8988T (cell line): ENCODE measurements at regions not wholly inside any gene's neighbourhood (a gene's known extent, or its start where the extent isn't known, plus 50 kb on each side); places are given as distances from the start of the nearest gene placed in this dataset.
"Not testable (repeated sequence)": the region's sequence is repeated elsewhere in the genome, so short reads cannot be mapped to it uniquely, and the experiment has no call there.

ENCODE experiments used
- DNase-seq: peaks from one replicate; pipeline ENCODE4 v3.0.0; 2011

GRCh38 chr10:57113545-57113944 lies 752.5 kb upstream of the ZWINT start:
- DNase-seq = no peak

DNA sequence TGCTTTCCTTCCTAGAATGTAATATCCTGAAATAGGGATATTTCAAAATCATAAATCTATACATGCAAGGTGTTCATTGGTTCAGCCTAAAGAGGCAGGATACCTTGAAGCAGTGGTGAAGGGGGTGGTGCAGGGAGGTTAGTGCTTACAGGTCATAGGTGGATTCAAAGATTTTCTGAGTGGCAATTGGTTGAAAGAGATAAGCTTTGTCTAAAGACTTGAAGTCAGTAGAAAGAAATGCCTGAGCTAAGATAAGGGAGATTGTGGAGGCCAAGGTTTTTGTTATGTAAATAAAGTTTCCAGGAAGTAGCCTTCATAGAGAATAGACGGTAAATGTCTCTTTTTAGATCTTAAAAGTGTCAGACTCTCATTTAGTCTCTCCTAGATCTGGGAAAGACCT lies 741.2 kb upstream of the ZWINT start:
- DNase-seq = no peak

DNA sequence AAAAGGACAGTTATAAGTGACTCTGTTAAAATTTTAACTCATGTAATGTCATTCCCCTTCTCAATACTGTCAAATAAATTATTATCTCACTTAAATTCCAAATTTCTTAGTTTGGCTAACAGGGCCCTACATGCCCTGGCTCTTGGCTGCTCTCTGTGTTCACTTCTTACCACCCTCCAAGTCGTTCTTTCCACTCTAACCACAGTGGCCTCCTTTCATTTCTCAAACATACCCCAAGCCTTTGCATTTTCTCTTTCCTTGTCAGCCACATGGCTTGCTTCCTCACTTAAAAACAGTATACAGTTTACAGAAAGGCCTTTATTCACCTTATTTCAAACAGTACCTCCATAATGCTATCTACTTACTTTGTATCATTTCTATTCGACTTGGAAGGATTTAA lies 737.1 kb upstream of the ZWINT start:
- DNase-seq = no peak

DNA sequence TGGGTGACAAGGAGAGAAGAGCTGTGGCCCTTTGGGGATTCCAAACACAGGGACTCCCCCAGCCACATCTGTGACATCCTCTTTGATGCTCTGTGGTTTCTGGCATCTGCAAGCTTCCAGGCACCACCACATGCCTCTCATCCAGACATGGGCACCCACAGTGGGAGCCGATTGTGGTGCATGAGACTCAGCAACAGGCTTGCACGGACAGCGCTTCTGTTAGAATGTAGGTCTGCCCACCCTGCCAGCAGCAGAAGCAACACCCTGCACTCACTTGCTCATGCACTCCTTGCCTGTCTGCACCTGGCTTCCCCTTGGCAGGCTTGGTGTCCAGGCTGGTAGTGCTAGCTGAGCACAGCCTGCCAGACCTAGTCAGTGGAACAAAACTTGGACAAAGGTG lies 735.0 kb upstream of the ZWINT start:
- no peak for DNase-seq

DNA sequence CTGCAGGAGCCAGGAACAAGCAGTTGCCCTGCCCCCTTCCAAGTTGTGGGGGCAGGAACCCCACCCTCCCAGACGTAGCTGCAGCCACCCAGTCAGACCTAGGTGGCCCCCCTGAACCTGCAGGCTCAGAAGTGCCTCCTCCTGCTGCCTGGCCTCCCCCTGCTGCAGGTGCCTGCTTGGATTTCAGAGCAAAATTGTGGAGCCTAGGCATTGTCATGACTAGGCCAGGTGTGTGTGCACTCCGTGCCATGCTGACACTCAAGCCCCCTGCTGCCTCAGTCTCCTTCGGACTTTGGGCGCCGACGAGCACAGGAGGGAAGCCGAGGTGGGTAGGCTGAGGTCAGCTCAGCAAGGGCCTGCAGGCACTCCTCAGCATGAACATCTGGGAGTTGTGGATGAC lies 733.9 kb upstream of the ZWINT start:
- no peak for DNase-seq

GRCh38 chr10:57094083-57094482 lies 733.0 kb upstream of the ZWINT start:
- DNase-seq = no peak

- DNase-seq = no peak
Observed at GRCh38 chr10:57053530-57053929, 692.5 kb upstream of the ZWINT start.

DNA sequence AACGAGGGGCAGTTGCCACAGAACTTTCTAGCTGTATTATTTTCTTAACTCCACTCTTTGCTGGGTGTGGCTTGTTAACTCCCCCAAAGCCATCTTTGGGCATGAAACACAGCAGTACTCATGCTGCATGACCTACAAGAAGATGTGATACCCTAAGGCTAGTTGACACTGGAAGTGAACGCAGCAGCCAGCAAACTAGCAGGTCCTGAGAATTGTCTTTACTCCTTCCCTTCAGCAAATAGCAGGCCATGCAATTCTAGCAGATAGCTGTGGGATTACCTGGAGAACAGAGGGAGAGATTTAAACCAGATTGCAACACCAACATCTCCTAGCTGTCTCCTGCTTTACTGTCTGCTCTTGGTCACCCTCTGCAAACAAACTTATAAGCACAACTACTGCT lies 688.0 kb upstream of the ZWINT start:
- no peak for DNase-seq

- no peak for DNase-seq
Observed at GRCh38 chr10:57038531-57038930, 677.5 kb upstream of the ZWINT start.

GRCh38 chr10:57035310-57035709 lies 674.3 kb upstream of the ZWINT start:
- DNase-seq = no peak

DNA sequence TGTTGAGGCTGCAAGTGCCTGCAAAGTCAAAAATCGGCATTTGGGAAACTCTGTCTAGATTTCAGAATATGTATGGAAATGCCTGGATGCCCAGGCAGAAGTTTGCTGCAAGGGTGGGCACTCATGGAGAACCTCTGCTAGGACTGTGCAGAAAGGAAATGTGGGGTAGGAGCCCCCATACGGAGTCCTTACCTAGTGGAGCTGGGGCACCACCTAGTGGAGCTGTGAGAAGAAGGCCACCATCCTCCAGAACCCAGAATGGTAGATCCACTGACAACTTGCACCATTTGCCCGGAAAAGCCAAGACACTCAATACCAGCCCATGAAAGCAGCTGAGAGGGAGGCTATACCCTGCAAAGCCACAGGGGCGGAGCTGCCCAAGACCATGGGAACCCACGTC lies 671.2 kb upstream of the ZWINT start:
- DNase-seq = not testable (repeated sequence)

- DNase-seq = no peak
Observed at GRCh38 chr10:57031346-57031745, 670.3 kb upstream of the ZWINT start.

GRCh38 chr10:57026307-57026706 lies 665.2 kb upstream of the ZWINT start:
- no peak for DNase-seq

DNA sequence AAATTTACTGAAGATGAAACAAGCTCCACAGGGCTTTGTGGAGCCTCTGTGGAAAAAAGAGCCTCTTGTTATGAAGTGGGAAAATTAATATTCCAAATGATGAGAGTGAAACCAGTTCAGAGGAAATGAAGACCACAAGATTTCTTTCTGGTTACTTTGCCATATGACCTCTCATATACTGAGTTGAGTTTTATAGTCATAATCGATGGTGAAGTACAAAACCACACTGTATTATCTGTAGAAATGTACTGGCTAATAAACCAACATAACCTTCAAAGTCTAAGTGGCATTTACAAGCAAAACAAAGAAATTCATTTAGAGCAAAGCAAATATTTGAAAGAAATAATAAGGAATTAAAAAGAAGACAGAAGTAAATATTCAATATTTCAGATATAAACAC lies 662.6 kb upstream of the ZWINT start:
- DNase-seq = no peak

- DNase-seq = no peak
Observed at GRCh38 chr10:57018452-57018851, 657.4 kb upstream of the ZWINT start.

- DNase-seq = no peak
Observed at GRCh38 chr10:57017356-57018037, 656.4 kb upstream of the ZWINT start.

DNA sequence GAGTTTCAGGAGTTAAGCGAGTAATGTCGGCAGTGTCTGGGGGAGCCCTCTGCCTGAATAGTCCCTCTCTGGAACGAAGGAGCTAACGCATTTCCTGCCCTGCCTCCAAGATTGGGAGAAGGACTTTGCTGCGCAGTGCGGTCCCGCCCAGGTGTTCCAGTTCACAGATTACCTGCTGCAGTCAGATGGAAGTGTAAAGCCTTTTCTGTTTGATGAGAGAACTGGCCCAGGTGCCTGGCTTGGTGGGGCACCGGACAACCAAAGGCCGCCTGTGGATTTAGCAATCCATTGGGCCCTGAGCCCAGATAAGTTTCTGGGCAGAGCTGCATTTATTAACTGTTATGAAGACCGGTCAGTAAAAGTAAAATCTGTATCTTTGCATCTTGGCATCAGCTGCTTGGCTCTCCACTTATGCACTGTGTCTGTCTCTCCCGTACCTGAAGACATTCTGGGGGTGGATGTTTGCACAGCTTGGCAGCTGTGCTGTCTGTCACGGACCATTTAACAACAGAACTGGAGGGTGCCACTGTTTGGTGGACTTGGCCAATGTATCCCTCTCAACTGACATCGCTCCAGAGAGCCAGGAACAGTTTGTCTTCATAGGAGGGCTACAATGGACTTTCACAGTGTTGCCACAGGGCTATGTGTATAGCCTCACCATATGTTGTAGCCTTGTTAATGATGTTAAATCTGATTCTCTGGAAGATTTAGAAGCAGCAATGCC lies 654.7 kb upstream of the ZWINT start:
- DNase-seq = no peak

GRCh38 chr10:57015187-57015586 lies 654.1 kb upstream of the ZWINT start:
- DNase-seq = no peak

DNA sequence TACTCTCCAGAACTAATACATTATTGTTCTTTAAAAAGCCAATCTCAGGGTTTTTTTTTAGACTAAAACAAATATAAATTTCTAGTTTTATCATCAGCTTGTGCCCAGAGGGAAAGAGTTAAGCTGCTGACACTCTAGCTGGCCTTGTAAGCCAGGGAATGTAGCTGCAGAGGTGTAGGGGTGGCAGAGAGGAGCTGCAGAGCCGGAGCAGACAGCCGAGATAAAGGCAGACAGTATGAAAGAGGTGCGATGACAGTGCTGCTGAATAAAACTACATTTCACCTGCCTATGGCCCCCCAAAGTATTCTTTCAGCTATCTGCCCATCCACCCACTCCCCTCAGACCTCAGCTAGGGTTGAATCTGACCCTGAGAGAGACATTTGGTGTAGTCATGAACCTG lies 653.7 kb upstream of the ZWINT start:
- no peak for DNase-seq

- DNase-seq = no peak
Observed at GRCh38 chr10:57008189-57008588, 647.1 kb upstream of the ZWINT start.

DNA sequence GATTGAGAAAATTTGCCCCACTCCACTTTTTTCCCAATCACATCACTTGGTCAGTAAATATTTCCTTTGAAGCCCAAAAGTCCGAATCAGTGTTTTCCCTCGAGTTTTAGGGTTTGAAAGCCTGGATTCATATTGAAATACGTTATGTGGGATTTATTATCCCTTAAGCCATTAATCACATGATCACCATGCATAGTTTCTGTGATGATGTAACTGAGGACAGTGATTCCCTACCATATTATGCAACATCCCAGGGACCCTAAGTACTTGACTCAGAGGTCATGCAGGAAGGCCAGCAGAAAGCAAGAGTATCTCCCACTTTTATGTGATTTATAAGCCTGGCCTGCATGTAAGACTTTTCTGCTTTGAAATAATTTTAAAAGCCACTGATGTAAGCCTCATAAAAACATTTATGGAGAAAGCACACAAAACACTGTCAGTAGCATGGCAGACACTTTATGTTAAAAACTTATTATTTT lies 630.6 kb upstream of the ZWINT start:
- DNase-seq = no peak

GRCh38 chr10:56975513-56975912 lies 614.5 kb upstream of the ZWINT start:
- no peak for DNase-seq

DNA sequence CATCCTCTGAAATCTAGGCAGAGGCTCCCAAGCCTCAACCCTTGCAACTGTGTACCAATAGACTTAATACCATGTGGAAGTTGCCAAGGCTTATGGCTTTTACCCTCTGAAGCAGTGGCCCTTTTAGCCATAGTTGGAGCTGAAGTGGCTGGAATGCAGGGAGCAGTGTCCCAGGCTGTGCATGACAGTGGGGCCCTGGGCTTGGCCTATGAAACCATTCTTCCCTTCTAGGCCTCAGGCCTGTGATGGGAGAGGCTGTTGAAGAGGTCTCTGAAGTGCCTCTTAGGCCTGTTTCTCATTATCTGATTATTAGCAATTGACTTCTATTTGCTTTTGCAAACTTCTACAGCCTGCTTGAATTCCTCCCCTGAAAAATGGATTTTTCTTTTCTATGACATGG lies 612.7 kb upstream of the ZWINT start:
- no peak for DNase-seq

DNA sequence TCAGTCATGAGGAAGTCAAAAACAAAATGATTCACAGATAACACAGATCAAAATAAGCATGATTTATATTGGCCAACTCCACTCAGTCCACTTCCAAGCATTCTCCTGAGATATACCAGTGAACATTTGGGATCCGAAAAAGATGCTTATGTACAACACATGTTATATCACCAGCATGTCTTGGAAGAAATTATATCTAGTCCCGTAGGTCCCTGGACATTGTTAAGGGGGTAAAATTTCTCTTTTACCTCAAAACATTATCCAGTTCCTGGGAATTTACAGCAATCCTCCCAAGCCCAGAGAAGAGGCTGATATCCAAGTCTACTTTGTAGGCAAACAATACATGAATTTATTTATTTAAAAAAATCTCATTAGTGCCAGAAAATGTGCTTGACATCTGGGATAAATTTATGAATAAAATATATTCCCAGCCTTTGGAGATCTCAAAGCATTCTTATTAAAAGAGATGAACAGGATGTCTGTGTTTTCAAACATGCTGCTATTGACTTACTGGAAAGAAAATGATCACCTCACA lies 582.2 kb upstream of the ZWINT start:
- DNase-seq = no peak

DNA sequence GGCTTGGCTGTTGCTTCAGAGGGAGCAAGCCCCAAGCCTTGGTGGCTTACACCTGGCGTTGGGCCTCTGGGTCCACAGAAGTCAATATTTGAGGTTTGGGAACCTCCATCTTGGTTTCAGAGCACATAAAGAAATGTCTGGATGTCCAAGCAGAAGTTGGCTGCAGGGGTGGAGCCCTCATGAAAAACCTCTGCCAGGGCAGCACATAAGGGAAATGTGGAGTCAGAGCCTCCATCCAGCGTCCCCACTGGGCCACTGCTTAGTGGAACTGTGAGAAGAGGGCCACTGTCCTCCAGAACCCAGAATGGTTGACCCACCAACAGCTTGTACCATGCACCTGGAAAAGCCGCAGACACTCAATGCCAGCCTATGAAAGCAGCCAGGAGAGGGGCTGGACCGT lies 573.5 kb upstream of the ZWINT start:
- no peak for DNase-seq
